GM18499 (cell line): ENCODE measurements at regions not wholly inside any gene's neighbourhood (a gene's known extent, or its start where the extent isn't known, plus 50 kb on each side); places are given as distances from the start of the nearest gene placed in this dataset.

ENCODE experiments used
- ATAC-seq: cut with Tn5 transposase; IDR thresholded peaks from one replicate; pipeline ENCODE4 v1.9.1; 2021; ENCODE audit warnings: moderate number of reproducible peaks; ENCODE audit not compliant: insufficient read depth, unreplicated experiment

- no peak for ATAC-seq
Observed at GRCh38 chr10:123582084-123582989, 83.8 kb upstream of the GPR26 start.

- ATAC-seq: no peak
Observed at GRCh38 chr10:123583639-123584418, 82.3 kb upstream of the GPR26 start.

GRCh38 chr10:123584419-123584775 is 81.8 kb upstream of the GPR26 start:
- ATAC-seq: no peak

GRCh38 chr10:123585477-123586445 is 80.4 kb upstream of the GPR26 start:
- no peak for ATAC-seq

- no peak for ATAC-seq
Observed at GRCh38 chr10:123587110-123587509, 79.0 kb upstream of the GPR26 start.

GRCh38 chr10:123588386-123588914 is 77.7 kb upstream of the GPR26 start:
- ATAC-seq: no peak

GRCh38 chr10:123595661-123596060 is 70.5 kb upstream of the GPR26 start:
- no peak for ATAC-seq

- no peak for ATAC-seq
Observed at GRCh38 chr10:123597676-123598075, 68.5 kb upstream of the GPR26 start.

GRCh38 chr10:123599366-123599849 is 66.7 kb upstream of the GPR26 start:
- ATAC-seq: no peak

- no peak for ATAC-seq
Observed at GRCh38 chr10:123600177-123600576, 66.0 kb upstream of the GPR26 start.

GRCh38 chr10:123603130-123603529 is 63.0 kb upstream of the GPR26 start:
- no peak for ATAC-seq

GRCh38 chr10:123604506-123604905 is 61.6 kb upstream of the GPR26 start:
- ATAC-seq: no peak

GRCh38 chr10:123606006-123606405 is 60.1 kb upstream of the GPR26 start:
- no peak for ATAC-seq

GRCh38 chr10:123606955-123607354 is 59.2 kb upstream of the GPR26 start:
- no peak for ATAC-seq

- ATAC-seq: no peak
Observed at GRCh38 chr10:123607386-123607785, 58.8 kb upstream of the GPR26 start.

- no peak for ATAC-seq
Observed at GRCh38 chr10:123608047-123608446, 58.1 kb upstream of the GPR26 start.

GRCh38 chr10:123611243-123611642 is 54.9 kb upstream of the GPR26 start:
- no peak for ATAC-seq

GRCh38 chr10:123611876-123612275 is 54.3 kb upstream of the GPR26 start:
- no peak for ATAC-seq

- no peak for ATAC-seq
Observed at GRCh38 chr10:123613346-123613850, 52.8 kb upstream of the GPR26 start.

- ATAC-seq: no peak
Observed at GRCh38 chr10:123614888-123615287, 51.3 kb upstream of the GPR26 start.
